ENCODE measurements at regions not wholly inside any gene's neighbourhood (a gene's known extent, or its start where the extent isn't known, plus 50 kb on each side); places are given as distances from the start of the nearest gene placed in this dataset.

DNA sequence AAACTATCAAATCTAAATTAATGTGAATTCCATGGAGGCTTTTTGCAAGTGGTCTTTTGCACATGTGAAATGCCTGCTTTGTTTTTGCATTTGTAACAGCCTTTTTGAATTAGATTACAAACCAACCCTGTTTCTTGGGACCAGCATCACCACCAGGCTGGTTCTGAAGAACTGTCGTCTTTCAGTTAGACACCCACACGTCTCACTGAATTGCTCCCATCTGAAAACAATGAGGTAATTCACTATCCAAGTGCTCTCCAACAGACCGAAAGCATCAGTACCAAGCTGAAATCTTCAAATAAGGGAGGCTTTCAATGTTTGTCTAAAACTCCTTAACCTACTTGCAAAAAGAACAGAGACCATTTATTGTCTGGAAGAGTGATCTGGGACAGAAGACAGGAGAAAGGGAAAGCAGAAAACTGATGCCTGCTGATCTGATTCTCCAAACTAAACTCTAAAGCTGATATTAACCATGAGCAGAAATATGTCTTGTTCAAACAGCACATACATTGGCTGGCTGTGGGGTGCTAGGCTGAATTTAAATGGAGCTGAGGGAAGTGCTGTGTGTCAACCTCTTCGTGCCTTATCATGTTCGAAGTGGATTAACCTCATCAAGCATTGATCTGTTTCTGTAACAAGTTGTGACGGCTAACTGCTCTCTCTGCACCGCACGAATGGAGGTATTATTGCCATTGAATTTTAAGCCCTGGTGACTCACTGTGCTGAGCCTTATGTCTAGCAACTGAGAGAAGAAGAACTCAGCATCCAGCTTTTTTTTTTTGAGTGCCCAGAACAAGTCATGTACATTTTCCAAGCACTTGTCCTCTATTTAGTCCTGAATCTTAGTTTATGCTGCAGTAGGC, 213.7 kb upstream of the P2RY1 start:
- TF ChIP-seq, protein P1, sequence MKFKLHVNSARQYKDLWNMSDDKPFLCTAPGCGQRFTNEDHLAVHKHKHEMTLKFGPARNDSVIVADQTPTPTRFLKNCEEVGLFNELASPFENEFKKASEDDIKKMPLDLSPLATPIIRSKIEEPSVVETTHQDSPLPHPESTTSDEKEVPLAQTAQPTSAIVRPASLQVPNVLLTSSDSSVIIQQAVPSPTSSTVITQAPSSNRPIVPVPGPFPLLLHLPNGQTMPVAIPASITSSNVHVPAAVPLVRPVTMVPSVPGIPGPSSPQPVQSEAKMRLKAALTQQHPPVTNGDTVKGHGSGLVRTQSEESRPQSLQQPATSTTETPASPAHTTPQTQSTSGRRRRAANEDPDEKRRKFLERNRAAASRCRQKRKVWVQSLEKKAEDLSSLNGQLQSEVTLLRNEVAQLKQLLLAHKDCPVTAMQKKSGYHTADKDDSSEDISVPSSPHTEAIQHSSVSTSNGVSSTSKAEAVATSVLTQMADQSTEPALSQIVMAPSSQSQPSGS (IDR thresholded peaks at IDR 0.05; ENCODE audit: low read length) = no peak
- TF ChIP-seq SREBF1 (IDR thresholded peaks at IDR 0.05; ENCODE audit: low read length) (no peak), RFX5 (IDR thresholded peaks at IDR 0.05; ENCODE audit: low read depth, low read length) (no peak), JUND (IDR thresholded peaks at IDR 0.05; ENCODE audit: low read depth, low read length) (no peak), SPI1 (IDR thresholded peaks at IDR 0.05; ENCODE audit: borderline replicate concordance, insufficient read depth, low read depth, low read length) (no peak), SRF (IDR thresholded peaks at IDR 0.05; ENCODE audit: low read depth in 2 of 2, low read length in 2 of 2) (no peak), ZZZ3 (IDR thresholded peaks at IDR 0.05; ENCODE audit: control insufficient read depth, insufficient read length, low read depth) (no peak), POLR2A (IDR thresholded peaks at IDR 0.05; ENCODE audit: low read depth, low read length) (no peak), SP1 (IDR thresholded peaks at IDR 0.05; ENCODE audit: low read depth, low read length) (no peak)
- TF ChIP-seq, protein P2, sequence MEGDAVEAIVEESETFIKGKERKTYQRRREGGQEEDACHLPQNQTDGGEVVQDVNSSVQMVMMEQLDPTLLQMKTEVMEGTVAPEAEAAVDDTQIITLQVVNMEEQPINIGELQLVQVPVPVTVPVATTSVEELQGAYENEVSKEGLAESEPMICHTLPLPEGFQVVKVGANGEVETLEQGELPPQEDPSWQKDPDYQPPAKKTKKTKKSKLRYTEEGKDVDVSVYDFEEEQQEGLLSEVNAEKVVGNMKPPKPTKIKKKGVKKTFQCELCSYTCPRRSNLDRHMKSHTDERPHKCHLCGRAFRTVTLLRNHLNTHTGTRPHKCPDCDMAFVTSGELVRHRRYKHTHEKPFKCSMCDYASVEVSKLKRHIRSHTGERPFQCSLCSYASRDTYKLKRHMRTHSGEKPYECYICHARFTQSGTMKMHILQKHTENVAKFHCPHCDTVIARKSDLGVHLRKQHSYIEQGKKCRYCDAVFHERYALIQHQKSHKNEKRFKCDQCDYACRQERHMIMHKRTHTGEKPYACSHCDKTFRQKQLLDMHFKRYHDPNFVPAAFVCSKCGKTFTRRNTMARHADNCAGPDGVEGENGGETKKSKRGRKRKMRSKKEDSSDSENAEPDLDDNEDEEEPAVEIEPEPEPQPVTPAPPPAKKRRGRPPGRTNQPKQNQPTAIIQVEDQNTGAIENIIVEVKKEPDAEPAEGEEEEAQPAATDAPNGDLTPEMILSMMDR (IDR thresholded peaks at IDR 0.05 in 2 of 3, conservative IDR thresholded peaks at IDR 0.05 in 1 of 3; ENCODE audit: control insufficient read depth in 2 of 3, extremely low read depth in 1 of 3, insufficient read depth in 1 of 3, low read depth in 3 of 3, low read length in 3 of 3) = no peak
- TF ChIP-seq, protein P3, sequence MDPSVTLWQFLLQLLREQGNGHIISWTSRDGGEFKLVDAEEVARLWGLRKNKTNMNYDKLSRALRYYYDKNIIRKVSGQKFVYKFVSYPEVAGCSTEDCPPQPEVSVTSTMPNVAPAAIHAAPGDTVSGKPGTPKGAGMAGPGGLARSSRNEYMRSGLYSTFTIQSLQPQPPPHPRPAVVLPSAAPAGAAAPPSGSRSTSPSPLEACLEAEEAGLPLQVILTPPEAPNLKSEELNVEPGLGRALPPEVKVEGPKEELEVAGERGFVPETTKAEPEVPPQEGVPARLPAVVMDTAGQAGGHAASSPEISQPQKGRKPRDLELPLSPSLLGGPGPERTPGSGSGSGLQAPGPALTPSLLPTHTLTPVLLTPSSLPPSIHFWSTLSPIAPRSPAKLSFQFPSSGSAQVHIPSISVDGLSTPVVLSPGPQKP (IDR thresholded peaks at IDR 0.05; ENCODE audit: low read depth, low read length) = no peak
- TF ChIP-seq, protein P4, sequence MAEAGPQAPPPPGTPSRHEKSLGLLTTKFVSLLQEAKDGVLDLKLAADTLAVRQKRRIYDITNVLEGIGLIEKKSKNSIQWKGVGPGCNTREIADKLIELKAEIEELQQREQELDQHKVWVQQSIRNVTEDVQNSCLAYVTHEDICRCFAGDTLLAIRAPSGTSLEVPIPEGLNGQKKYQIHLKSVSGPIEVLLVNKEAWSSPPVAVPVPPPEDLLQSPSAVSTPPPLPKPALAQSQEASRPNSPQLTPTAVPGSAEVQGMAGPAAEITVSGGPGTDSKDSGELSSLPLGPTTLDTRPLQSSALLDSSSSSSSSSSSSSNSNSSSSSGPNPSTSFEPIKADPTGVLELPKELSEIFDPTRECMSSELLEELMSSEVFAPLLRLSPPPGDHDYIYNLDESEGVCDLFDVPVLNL (IDR thresholded peaks at IDR 0.05; ENCODE audit: low read depth, low read length) = no peak
